Endothelial cell of umbilical vein (primary cell): ENCODE measurements at regions not wholly inside any gene's neighbourhood (a gene's known extent, or its start where the extent isn't known, plus 50 kb on each side); places are given as distances from the start of the nearest gene placed in this dataset.

ENCODE experiments used
- BruUV-seq: library from RNA; stranded (reverse); fragments of 400-500 nt; replicated peaks from 2 replicates; lab custom pipeline; 2021; lab: Mats Ljungman, UMichigan
- CTCF ChIA-PET: fragments of 300-600, 350-600 bp; sonication (Branson Sonifier 250); formaldehyde crosslinking; loops from one replicate; lab custom pipeline; 2021; ENCODE audit warnings: antibody characterized with exemption, inconsistent platforms; lab: Charles Lee
- POLR2A ChIA-PET: fragments of 300-600, 350-600 bp; sonication (Branson Sonifier 250); formaldehyde crosslinking; loops from one replicate; lab custom pipeline; 2021; ENCODE audit warnings: antibody characterized with exemption, inconsistent platforms; lab: Charles Lee
- DNase-seq: peaks from one replicate; pipeline ENCODE4 v3.0.0-alpha.2; 2011; ENCODE audit warnings: low read depth, low spot score
- FAIRE-seq: peaks from 2 replicates; lab custom pipeline; 2011; peaks lifted over from hg19 to GRCh38; lab: Jason Lieb, UNC
- H2AFZ ChIP-seq: 2 replicates; pipeline ENCODE4 v1.6.0; 2012; ENCODE audit warnings: low read depth, low read length, control low read depth, inconsistent platforms
- H3K27ac ChIP-seq: 2 replicates; pipeline ENCODE4 v1.5.1; 2011; ENCODE audit warnings: low read depth, mild to moderate bottlenecking, control low read depth, low read length, moderate library complexity; ENCODE audit not compliant: insufficient read depth
- H3K27me3 ChIP-seq, 2 experiments: 2 replicates each; pipeline versions ENCODE4 v1.6.0 to v1.6.1; 2011; ENCODE audit warnings: low read length in 2 of 2, mixed read lengths in 1 of 2; ENCODE audit not compliant: control insufficient read depth in 2 of 2, insufficient read depth in 2 of 2
- H3K36me3 ChIP-seq, 2 experiments: 2 replicates in 1 of 2; 3 replicates in 1 of 2; pipeline ENCODE4 v1.5.1; 2011; ENCODE audit warnings: low read length in 2 of 2, mild to moderate bottlenecking in 1 of 2, moderate library complexity in 1 of 2; ENCODE audit not compliant: control insufficient read depth in 2 of 2, insufficient read depth in 2 of 2; ENCODE audit errors: extremely low read depth in 1 of 2
- H3K4me1 ChIP-seq: 3 replicates; pipeline ENCODE4 v1.5.1; 2011; ENCODE audit warnings: mild to moderate bottlenecking, low read length; ENCODE audit not compliant: control insufficient read depth, insufficient read depth; ENCODE audit errors: extremely low read depth
- H3K4me2 ChIP-seq: 2 replicates; pipeline ENCODE4 v1.6.1; 2011; ENCODE audit warnings: low read length, control low read depth, mixed read lengths; ENCODE audit not compliant: insufficient read depth
- H3K4me3 ChIP-seq, 3 experiments: fragments of 200-600 bp in 1 of 3; sonication (generic), shearing (Covaris generic) in 1 of 3; replicated peaks in 1 of 3; 2 replicates each; pipeline ENCODE4 v1.5.1; 2011 to 2016; ENCODE audit warnings: control low read depth in 3 of 3, low read length in 3 of 3, mild to moderate bottlenecking in 2 of 3, inconsistent platforms in 1 of 3, low read depth in 1 of 3, moderate library complexity in 1 of 3; ENCODE audit not compliant: insufficient read depth in 1 of 3
- H3K79me2 ChIP-seq: 2 replicates; pipeline ENCODE4 v1.6.0; 2012; ENCODE audit warnings: low read length, inconsistent platforms; ENCODE audit not compliant: control insufficient read depth, insufficient read depth
- H3K9ac ChIP-seq: replicated peaks from 2 replicates; pipeline ENCODE3; 2011; ENCODE audit warnings: low read length, control low read depth; ENCODE audit not compliant: insufficient read depth; ENCODE audit errors: extremely low read depth
- H3K9me1 ChIP-seq: replicated peaks from 3 replicates; pipeline ENCODE4 v1.6.0; 2011; ENCODE audit warnings: mild to moderate bottlenecking, low read length; ENCODE audit not compliant: control insufficient read depth, insufficient read depth; ENCODE audit errors: extremely low read depth
- H3K9me3 ChIP-seq: replicated peaks from 2 replicates; pipeline ENCODE4 v1.5.1; 2012; ENCODE audit warnings: low read length, inconsistent platforms; ENCODE audit not compliant: control insufficient read depth, insufficient read depth
- H4K20me1 ChIP-seq: replicated peaks from 2 replicates; pipeline ENCODE3; 2011; ENCODE audit warnings: mild to moderate bottlenecking, low read length; ENCODE audit not compliant: control insufficient read depth, insufficient read depth; ENCODE audit errors: extremely low read depth
- EZH2 ChIP-seq: IDR thresholded peaks from 2 replicates; pipeline ENCODE4 v1.6.1; 2012; ENCODE audit warnings: borderline replicate concordance, low read depth, mild to moderate bottlenecking, moderate library complexity, low read length, inconsistent platforms; ENCODE audit not compliant: severe bottlenecking
- FOS ChIP-seq: IDR thresholded peaks from 2 replicates; pipeline ENCODE4 v1.6.1; 2011; ENCODE audit warnings: mild to moderate bottlenecking, low read length, moderate library complexity, borderline replicate concordance; ENCODE audit not compliant: insufficient read depth
- GATA2 ChIP-seq: IDR thresholded peaks from 2 replicates; pipeline ENCODE4 v1.7.0; 2011; ENCODE audit warnings: low read depth, mild to moderate bottlenecking, moderate library complexity, mixed read lengths, low read length; ENCODE audit not compliant: insufficient read length, insufficient read depth
- JUN ChIP-seq: IDR thresholded peaks from 2 replicates; pipeline ENCODE4 v1.6.1; 2011; ENCODE audit warnings: borderline replicate concordance, low read depth; ENCODE audit not compliant: insufficient read length, insufficient read depth
- MYC ChIP-seq: IDR thresholded peaks from one replicate; pipeline ENCODE4 v1.6.1; 2011; ENCODE audit warnings: mild to moderate bottlenecking, low read depth, low read length
- POLR2A ChIP-seq: IDR thresholded peaks from 2 replicates; pipeline ENCODE4 v1.6.1; 2012; ENCODE audit warnings: low read depth, mild to moderate bottlenecking, control low read depth, low read length
- POLR2AphosphoS5 ChIP-seq: IDR thresholded peaks from 2 replicates; pipeline ENCODE4 v1.6.1; 2012; ENCODE audit warnings: low read depth, mild to moderate bottlenecking, control low read depth, low read length, moderate library complexity; ENCODE audit not compliant: insufficient read depth
- dilution Hi-C: fragments of 300-500 bp; cut with MboI; formaldehyde crosslinking; loops from one replicate; pipeline ENCODE4 v1.15.0; 2019; ENCODE audit warnings: low sequenced_read_pairs; ENCODE audit not compliant: extremely low pct_ligation_motif_present
- intact Hi-C: fragments of 100-400 bp; cut with micrococcal nuclease; formaldehyde crosslinking; loops from one replicate; pipeline ENCODE4 v1.10.0; 2022
- TF ChIP-seq, protein P1 (sequence below), 2 donors: IDR thresholded peaks; 1 replicate in 1 of 2; 2 replicates in 1 of 2; pipeline ENCODE4 v1.5.1; 2011; ENCODE audit warnings: low read length in 2 of 2, mild to moderate bottlenecking in 2 of 2, moderate library complexity in 2 of 2, control low read depth in 1 of 2, inconsistent platforms in 1 of 2, low read depth in 1 of 2; ENCODE audit not compliant: insufficient read depth in 1 of 2; ENCODE audit errors: extremely low read depth in 1 of 2
- TF ChIP-seq, protein P2 (sequence below): IDR thresholded peaks from 2 replicates; pipeline ENCODE4 v1.6.1; 2011; ENCODE audit not compliant: insufficient read depth, insufficient read length

DNA sequence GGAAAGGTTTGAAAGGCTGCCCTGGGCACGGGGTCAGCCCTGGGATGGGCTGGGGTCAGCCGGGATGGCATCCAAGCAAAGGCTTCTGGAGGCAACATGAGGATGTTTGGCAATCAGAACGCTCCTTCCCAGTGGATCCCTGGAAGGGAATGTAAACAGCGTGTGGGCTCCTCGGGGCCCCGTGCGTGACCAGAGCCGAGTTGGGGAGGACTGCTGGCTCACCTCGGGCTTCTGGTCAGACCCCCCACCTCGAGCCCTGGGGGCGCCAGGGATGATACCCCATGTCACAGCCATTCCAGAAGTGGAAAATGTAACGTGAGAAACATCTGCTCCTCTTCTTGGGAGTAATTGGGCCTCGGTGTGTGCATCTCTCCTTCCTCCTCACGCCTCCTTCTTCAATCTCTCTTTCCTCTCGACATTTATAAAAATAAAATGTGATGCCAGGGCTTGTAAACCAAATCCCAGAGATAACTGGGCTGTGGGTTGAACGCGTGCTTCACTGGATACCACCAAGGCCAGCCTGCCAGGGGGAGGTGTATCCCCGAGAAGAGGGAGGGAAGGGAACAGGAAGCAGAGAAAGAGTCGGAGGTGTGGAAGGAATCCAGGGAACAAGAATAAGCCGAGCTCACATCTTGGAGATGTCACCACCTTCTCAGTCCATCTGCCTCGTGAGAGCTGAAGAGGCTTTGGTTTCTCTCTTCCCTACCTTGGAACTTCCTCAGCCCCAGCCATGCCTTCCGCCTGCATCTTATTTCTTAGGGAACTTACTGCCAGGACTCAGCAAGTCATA lies 144.8 kb downstream of the NUAK1 start:
- CTCF ChIA-PET = interaction anchor here (1.3 kb wide), 1 partner anchor 8 kb away, joined by 3 read pairs; no protein-coding TSS in a partner anchor
- Histone ChIP-seq H3K36me3 (no peaks in the 10 kb centered on the region), H3K9me1 (no peaks in the 10 kb centered on the region), H4K20me1 (no peaks in the 10 kb centered on the region), H3K4me2 (no peak overlapping the region), H3K4me3 (no peak overlapping the region), H3K9ac (no peak overlapping the region), H2AFZ (no peak overlapping the region), H3K27ac (no peak overlapping the region), H3K9me3 (no peaks in the 10 kb centered on the region), H3K27me3 (peaks cover 0 to 6% of the 10 kb centered on the region in 2 experiments), H3K4me1 (no peaks in the 10 kb centered on the region), H3K79me2 (no peaks in the 10 kb centered on the region)
- no peak for DNase-seq
- dilution Hi-C loops (no loop called here), intact Hi-C loops (no loop called here)
- POLR2A ChIA-PET = no interaction called here
- no TSS peak for BruUV-seq
- TF ChIP-seq EZH2 = no peak
- no peak for FAIRE-seq

DNA sequence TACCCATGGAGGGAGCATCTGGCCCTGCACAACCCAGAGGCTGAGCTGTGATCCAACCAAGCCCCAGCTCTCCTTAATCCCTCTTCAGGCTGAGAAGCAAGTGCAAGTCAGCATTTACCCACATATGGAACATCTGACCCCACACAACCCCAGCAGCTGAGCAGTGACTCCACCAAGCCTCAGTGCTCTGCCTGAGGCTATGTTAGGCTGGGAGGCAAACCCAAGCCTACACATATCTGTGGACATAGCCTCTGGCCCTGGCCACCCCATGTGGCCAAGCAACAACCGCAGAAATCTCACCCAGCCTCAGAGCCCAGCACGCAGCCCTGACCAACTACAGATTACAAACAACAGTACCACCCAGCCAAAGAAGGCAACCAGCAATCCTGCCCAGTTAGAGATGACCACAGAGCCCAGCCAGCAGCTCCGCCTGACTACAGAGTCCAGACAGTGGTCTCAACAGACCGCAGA lies 142.8 kb downstream of the NUAK1 start:
- H3K9ac ChIP-seq = no peak overlapping the region
- dilution Hi-C loops = no loop called here
- H3K4me1 ChIP-seq = no peaks in the 10 kb centered on the region
- H3K36me3 ChIP-seq = no peaks in the 10 kb centered on the region
- BruUV-seq = no TSS peak
- ChIA-PET POLR2A (no interaction called here), CTCF (interaction anchor here (1.7 kb wide), 1 partner anchor 20 kb away, joined by 3 read pairs; no protein-coding TSS in a partner anchor)
- FAIRE-seq (no peak), DNase-seq (no peak)
- H4K20me1 ChIP-seq = no peaks in the 10 kb centered on the region
- H3K9me1 ChIP-seq = no peaks in the 10 kb centered on the region
- no peaks in the 10 kb centered on the region for H3K79me2 ChIP-seq
- peaks cover 0 to 6% of the 10 kb centered on the region in 2 experiments for H3K27me3 ChIP-seq
- H3K4me3 ChIP-seq = no peak overlapping the region
- H3K9me3 ChIP-seq = no peaks in the 10 kb centered on the region
- TF ChIP-seq GATA2 (no peak), EZH2 (no peak), JUN (no peak), POLR2A (no peak), MYC (no peak), POLR2AphosphoS5 (no peak), FOS (no peak)
- TF ChIP-seq, protein P1, sequence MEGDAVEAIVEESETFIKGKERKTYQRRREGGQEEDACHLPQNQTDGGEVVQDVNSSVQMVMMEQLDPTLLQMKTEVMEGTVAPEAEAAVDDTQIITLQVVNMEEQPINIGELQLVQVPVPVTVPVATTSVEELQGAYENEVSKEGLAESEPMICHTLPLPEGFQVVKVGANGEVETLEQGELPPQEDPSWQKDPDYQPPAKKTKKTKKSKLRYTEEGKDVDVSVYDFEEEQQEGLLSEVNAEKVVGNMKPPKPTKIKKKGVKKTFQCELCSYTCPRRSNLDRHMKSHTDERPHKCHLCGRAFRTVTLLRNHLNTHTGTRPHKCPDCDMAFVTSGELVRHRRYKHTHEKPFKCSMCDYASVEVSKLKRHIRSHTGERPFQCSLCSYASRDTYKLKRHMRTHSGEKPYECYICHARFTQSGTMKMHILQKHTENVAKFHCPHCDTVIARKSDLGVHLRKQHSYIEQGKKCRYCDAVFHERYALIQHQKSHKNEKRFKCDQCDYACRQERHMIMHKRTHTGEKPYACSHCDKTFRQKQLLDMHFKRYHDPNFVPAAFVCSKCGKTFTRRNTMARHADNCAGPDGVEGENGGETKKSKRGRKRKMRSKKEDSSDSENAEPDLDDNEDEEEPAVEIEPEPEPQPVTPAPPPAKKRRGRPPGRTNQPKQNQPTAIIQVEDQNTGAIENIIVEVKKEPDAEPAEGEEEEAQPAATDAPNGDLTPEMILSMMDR (IDR thresholded peaks at IDR 0.05; ENCODE audit: extremely low read depth in 1 of 2, insufficient read depth in 1 of 2, low read depth in 1 of 2, low read length in 2 of 2) = no peak
- TF ChIP-seq, protein P2, sequence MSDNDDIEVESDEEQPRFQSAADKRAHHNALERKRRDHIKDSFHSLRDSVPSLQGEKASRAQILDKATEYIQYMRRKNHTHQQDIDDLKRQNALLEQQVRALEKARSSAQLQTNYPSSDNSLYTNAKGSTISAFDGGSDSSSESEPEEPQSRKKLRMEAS = no peak
- no peak overlapping the region for H3K27ac ChIP-seq
- no peak overlapping the region for H2AFZ ChIP-seq
- no peak overlapping the region for H3K4me2 ChIP-seq
- intact Hi-C loops = no loop called here
